SH-SY5Y (cell line): ENCODE measurements at regions not wholly inside any gene's neighbourhood (a gene's known extent, or its start where the extent isn't known, plus 50 kb on each side); places are given as distances from the start of the nearest gene placed in this dataset.

ENCODE experiments used
- GATA2 ChIP-seq: IDR thresholded peaks from 2 replicates; pipeline ENCODE4 v1.6.1; 2011; ENCODE audit warnings: mild to moderate bottlenecking, low read depth, low read length
- GATA3 ChIP-seq: IDR thresholded peaks from 2 replicates; pipeline ENCODE4 v1.6.1; 2011; ENCODE audit warnings: low read depth, mild to moderate bottlenecking, low read length, moderate library complexity

DNA sequence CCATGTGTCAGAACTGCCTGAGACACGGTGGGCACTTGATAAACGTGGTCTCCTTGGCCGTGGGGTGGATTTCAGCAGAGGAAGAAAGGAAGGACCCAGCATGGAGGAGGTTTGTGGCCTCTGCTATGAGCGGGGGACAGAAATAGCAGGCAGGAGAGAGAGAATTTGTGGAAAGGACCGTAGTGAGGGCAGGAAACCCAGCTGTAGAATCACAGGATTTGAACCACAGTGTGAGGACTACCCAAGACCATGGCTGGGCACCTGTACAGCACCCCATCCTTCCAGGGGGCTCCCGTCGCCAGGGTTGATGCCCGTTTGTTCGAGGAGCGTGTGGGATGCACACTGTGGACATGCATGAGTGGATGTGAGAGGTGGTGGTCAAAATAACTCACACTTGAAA is 183.4 kb downstream of the PTPN20 start:
- no peak for TF ChIP-seq GATA3
- TF ChIP-seq GATA2: no peak
